Umbilical cord (tissue), 1 donor: ENCODE measurements at regions not wholly inside any gene's neighbourhood (a gene's known extent, or its start where the extent isn't known, plus 50 kb on each side); places are given as distances from the start of the nearest gene placed in this dataset.
"Not testable (repeated sequence)": the region's sequence is repeated elsewhere in the genome, so short reads cannot be mapped to it uniquely, and the experiment has no call there.

Experiments used
- DNase-seq: peaks from one replicate; pipeline ENCODE4 v3.0.0-alpha.2; 2015; ENCODE audit warnings: low spot score

DNA sequence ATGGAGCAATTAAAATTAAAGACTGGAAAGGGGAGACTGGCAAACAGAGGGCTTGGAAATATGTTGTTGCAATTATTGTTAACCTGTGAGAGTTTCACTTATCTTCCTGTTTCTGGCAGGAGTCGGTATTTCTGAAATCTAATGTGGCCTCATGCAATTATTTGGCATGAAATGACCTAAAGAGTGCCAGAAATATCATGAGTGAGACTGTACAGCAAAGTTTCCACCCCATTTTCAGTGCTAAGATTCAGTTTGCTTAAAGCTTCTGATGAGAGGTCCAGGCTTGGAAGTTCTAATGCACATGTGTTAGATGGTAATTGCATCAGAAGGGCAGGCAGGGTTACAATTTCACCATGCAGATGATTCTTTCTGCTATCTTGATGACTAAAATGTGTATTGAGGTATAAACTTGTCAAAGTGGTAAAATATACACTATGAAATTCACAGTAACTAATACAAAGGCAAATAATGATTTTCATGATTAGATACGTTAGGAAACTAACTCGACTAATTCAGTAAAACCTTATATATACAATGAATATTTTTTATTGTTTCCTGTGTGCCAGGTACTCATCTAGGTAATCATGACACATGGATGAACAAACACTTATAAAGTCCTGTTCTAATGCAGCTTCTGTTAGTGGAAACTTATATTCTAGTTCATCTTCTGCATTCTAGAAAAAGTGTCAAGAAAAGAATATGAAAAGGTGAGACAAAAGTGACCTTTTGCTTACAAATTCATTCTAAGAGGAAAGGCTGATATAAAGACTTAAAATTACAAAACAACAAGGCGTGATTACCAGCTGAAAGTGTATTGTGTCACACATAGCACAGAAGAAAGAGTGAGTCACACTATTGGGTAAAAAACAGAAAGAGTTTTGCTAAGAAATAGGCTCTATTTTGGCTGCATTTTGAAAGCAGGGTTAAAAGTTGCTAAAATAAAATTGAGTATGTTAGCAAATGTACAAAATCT, 533.4 kb upstream of the SEMA3D start:
- DNase-seq = peak; percentile 21

- DNase-seq = peak; percentile 1
Observed at GRCh38 chr7:85716353-85716752, 529.5 kb upstream of the SEMA3D start.

GRCh38 chr7:85714951-85715350, 528.1 kb upstream of the SEMA3D start:
- no peak for DNase-seq

DNA sequence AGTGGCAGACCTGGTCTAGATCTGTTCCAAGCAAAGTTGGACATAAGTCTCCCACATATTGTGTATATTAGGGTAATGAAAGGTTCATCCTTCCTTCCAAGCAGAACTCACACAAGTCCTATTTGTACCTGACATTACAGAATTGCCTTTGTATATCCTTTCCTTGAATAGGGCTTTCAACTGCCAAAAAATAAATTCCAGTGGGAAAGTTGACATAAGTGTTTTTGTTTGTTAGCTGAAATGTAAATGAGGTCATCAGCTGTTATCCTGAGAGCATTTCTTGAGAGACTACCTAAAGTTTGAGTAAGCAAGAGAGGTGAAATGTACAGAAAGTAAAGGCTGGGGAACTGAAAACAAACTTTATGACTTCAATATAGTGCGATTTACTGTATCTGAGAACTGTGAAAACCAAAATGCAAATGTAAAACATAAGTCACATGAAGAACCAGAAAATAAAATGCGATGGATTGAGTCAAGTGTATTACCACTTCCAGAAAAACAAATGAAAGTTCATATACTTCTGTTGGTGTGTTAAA, 527.3 kb upstream of the SEMA3D start:
- DNase-seq = no peak

DNA sequence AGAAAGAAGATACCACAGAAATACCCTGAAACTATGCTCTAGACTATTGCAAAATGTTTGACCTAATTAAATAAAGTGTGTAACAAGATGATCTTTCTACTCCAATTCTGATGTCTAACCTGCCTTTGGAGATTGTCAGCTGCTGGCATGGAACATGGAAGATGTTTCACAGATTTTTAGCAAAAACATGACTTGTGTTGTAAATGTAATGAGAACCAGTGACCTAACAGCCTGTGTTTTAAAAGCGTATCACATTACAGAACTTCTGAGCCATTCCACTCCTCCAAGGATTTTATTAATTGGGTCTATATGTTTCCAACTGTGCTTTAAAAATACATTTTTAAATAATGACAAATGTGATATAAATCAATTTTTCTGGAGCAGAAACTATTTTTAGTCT, 526.3 kb upstream of the SEMA3D start:
- no peak for DNase-seq

DNA sequence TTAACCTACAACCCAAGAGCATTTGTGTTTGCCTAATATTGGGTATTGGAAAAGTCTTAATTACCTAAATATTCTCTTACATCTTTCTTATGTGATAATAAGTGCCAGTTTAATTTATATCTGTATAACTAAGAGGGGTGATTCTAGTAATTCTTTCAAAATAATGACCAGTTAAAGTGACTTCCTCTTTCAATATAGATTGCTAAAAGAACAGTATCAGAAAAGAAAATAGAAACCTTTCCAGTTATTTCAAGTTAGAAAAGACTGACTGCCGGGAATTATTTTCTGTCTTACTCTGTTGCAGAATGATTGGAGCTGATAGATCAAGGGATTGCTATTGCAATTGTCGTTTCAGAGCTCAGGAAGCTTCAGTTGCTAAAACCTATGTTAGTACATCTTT, 525.0 kb upstream of the SEMA3D start:
- DNase-seq = no peak

- DNase-seq = no peak
Observed at GRCh38 chr7:85710960-85711359, 524.1 kb upstream of the SEMA3D start.

DNA sequence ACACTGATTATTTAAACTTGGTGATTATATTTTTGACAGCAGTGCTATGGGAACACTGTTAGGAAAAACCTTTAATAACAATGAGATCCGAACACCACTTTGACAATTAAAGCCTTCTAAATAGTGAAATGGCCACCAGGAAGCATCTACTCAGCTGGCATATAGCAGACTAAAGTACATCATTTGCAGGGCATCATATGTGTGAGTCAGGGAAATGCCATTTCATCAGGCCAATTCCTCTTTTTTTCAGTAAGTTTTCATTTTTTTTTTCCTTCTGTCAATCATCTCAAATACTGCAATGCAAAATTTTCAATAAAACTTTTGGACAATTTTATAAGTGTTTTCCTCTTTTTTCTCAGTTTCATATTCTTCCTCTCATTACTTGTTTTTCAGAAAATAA, 521.4 kb upstream of the SEMA3D start:
- DNase-seq = no peak

- no peak for DNase-seq
Observed at GRCh38 chr7:85705076-85705475, 518.2 kb upstream of the SEMA3D start.

GRCh38 chr7:85703251-85704010, 516.6 kb upstream of the SEMA3D start:
- DNase-seq = no peak

- DNase-seq = no peak
Observed at GRCh38 chr7:85702348-85702747, 515.5 kb upstream of the SEMA3D start.

DNA sequence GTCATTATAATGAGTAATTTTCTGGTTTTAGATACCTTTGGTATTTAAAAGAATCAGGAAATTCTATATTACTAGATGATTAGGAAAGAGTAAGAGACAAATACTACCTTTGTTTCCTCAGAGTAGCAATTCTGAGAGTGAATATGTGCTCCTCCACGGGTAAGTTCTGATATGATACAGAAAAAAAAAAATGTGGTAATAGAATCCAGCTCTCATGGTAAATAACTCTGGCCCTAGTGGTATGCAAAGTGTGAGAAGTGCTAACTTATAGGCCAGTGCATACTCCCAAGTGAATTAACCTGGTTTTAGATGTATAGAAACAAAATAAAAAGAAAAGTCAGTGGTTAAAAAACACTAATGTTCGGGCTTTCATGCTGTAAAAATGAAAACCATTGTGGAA, 512.6 kb upstream of the SEMA3D start:
- no peak for DNase-seq

- peak; percentile 67 for DNase-seq
Observed at GRCh38 chr7:85695533-85695932, 508.7 kb upstream of the SEMA3D start.

GRCh38 chr7:85695041-85695440, 508.2 kb upstream of the SEMA3D start:
- DNase-seq = no peak

DNA sequence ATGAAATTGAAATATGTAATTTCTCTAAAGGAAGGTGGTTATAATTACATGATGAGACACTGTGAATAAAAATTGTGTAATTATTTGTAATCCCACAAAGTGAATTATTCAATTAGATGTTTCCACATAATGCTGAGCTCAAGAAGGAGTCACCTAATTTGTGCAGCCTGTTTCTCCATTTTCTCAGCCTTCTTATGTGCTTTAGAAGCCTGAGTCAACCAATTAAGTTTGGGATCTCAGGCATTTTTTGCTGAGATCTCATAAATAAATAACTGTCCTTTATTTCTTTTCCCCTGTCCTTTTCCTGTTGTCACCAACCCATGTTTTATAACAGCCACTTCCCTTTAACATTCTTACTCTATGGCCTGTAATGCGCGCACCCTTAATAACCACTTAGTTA, 506.5 kb upstream of the SEMA3D start:
- no peak for DNase-seq

DNA sequence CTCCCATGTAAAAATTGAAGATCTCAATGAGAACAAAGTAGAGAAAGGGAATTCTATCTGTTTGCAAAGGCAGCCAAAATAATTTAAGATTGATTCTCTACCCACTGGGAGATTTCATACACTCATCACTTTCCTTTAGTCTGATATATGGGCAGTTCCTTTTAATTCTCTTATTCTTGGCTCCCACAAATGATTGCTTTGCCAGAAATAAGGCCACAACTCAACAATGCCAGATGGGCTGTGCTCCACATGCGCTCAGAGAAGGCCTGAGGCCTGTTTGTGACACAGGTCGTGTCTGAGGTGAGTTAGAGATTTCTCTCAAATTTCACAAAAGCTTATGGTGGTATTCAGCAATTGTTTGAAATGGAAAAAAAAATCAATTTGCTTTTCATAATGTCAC, 501.9 kb upstream of the SEMA3D start:
- DNase-seq = no peak

- no peak for DNase-seq
Observed at GRCh38 chr7:85686401-85687181, 499.7 kb upstream of the SEMA3D start.

- DNase-seq = no peak
Observed at GRCh38 chr7:85685901-85686300, 499.0 kb upstream of the SEMA3D start.

GRCh38 chr7:85682833-85683620, 496.2 kb upstream of the SEMA3D start:
- DNase-seq = peak; percentile 3

GRCh38 chr7:85681241-85681640, 494.4 kb upstream of the SEMA3D start:
- DNase-seq = no peak

DNA sequence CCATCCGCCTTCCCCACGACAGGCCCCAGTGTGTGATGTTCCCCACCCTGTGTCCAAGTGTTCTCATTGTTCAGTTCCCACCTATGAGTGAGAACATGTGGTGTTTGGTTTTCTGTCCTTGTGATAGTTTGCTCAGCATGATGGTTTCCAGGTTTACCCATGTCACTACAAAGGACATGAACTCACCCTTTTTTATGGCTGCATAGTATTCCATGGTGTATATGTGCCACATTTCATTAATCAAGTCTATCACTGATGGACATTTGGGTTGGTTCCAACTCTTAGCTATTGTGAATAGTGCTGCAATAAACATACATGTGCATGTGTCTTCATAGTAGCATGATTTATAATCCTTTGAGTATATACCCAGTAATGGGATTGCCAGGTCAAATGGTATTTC, 488.2 kb upstream of the SEMA3D start:
- DNase-seq = not testable (repeated sequence)
